WTC11 (cell line): ENCODE measurements at regions not wholly inside any gene's neighbourhood (a gene's known extent, or its start where the extent isn't known, plus 50 kb on each side); places are given as distances from the start of the nearest gene placed in this dataset.

Source experiments
- ATAC-seq: fragments of 200-7000 bp; cut with Tn5 transposase; 2 replicates; pipeline ENCODE4 v1.10.0; 2021; ENCODE audit warnings: mild to moderate bottlenecking, moderate library complexity
- CTCF ChIA-PET: fragments of 300-600 bp; sonication (Branson Sonifier 250); formaldehyde crosslinking; loops from one replicate; lab custom pipeline; 2021; ENCODE audit warnings: antibody characterized with exemption; lab: Charles Lee
- POLR2A ChIA-PET: fragments of 350-600 bp; sonication (Branson Sonifier 250); formaldehyde crosslinking; loops from one replicate; lab custom pipeline; 2021; ENCODE audit warnings: antibody characterized with exemption; lab: Charles Lee
- DNase-seq: peaks from one replicate; pipeline ENCODE4 v3.0.0; 2021; ENCODE audit warnings: low spot score
- H3K27ac Mint-ChIP-seq: 2 replicates; pipeline ENCODE4 v1.8.0; 2021; ENCODE audit warnings: mixed read lengths
- H3K27me3 Mint-ChIP-seq: 2 replicates; pipeline ENCODE4 v1.8.0; 2021; ENCODE audit warnings: low read depth, mild to moderate bottlenecking, moderate library complexity, mixed read lengths
- H3K36me3 Mint-ChIP-seq: 2 replicates; pipeline ENCODE4 v1.8.0; 2021; ENCODE audit warnings: mixed read lengths
- H3K4me1 Mint-ChIP-seq: 2 replicates; pipeline ENCODE4 v1.8.0; 2022; ENCODE audit warnings: mixed read lengths
- H3K4me3 Mint-ChIP-seq: 2 replicates; pipeline ENCODE4 v1.8.0; 2021; ENCODE audit warnings: mild to moderate bottlenecking, moderate library complexity, mixed read lengths
- H3K9me3 Mint-ChIP-seq: 2 replicates; pipeline ENCODE4 v1.8.0; 2021; ENCODE audit warnings: mixed read lengths
- CREB1 ChIP-seq: sonication (generic); formaldehyde crosslinking; IDR thresholded peaks from 2 replicates; pipeline ENCODE4 v1.8.0; 2023; ENCODE audit warnings: mild to moderate bottlenecking, missing genetic modification reagents
- E2F1 ChIP-seq: sonication (generic); formaldehyde crosslinking; IDR thresholded peaks from 2 replicates; pipeline ENCODE4 v1.8.0; 2022; ENCODE audit warnings: mild to moderate bottlenecking, missing genetic modification reagents
- ESRRA ChIP-seq: sonication (generic); formaldehyde crosslinking; IDR thresholded peaks from 2 replicates; pipeline ENCODE4 v1.8.1; 2022; ENCODE audit warnings: mild to moderate bottlenecking, missing genetic modification reagents, borderline replicate concordance
- GABPB1 ChIP-seq: sonication (generic); formaldehyde crosslinking; IDR thresholded peaks from 2 replicates; pipeline ENCODE4 v1.8.1; 2023; ENCODE audit warnings: mild to moderate bottlenecking, missing genetic modification reagents
- MXD4 ChIP-seq: fragments of 250-450 bp; sonication (Bioruptor Pico); IDR thresholded peaks from 2 replicates; pipeline ENCODE4 v1.8.0; 2021; ENCODE audit warnings: mild to moderate bottlenecking, moderate library complexity, borderline replicate concordance
- NFATC4 ChIP-seq: fragments of 250-450 bp; sonication (Bioruptor Pico); IDR thresholded peaks from 2 replicates; pipeline ENCODE4 v1.9.0; 2021; ENCODE audit warnings: mild to moderate bottlenecking
- NFYB ChIP-seq: sonication (generic); formaldehyde crosslinking; conservative IDR thresholded peaks from 2 replicates; pipeline ENCODE4 v1.8.0; 2022; ENCODE audit warnings: low read depth, missing genetic modification reagents
- PRRX2 ChIP-seq: fragments of 250-450 bp; sonication (Bioruptor Pico); IDR thresholded peaks from 2 replicates; pipeline ENCODE4 v1.8.0; 2021; ENCODE audit warnings: mild to moderate bottlenecking
- SMAD4 ChIP-seq: sonication (generic); formaldehyde crosslinking; IDR thresholded peaks from 2 replicates; pipeline ENCODE4 v1.8.0; 2022; ENCODE audit warnings: mild to moderate bottlenecking, missing genetic modification reagents
- ZMAT4 ChIP-seq: fragments of 250-450 bp; sonication (Bioruptor Pico); IDR thresholded peaks from 2 replicates; pipeline ENCODE4 v1.9.0; 2021; ENCODE audit warnings: mild to moderate bottlenecking
- ZNF281 ChIP-seq: sonication (generic); formaldehyde crosslinking; IDR thresholded peaks from 2 replicates; pipeline ENCODE4 v1.8.0; 2023; ENCODE audit warnings: mild to moderate bottlenecking, missing genetic modification reagents
- ZNF423 ChIP-seq: fragments of 250-450 bp; sonication (Bioruptor Pico); IDR thresholded peaks from 2 replicates; pipeline ENCODE4 v2.1.2; 2022; ENCODE audit warnings: mild to moderate bottlenecking, moderate library complexity
- TF ChIP-seq, protein P1 (sequence below): fragments of 200-600 bp; IDR thresholded peaks from 2 replicates; pipeline ENCODE4 v1.8.0; 2022; ENCODE audit warnings: antibody characterized with exemption
- TF ChIP-seq, protein P2 (sequence below): sonication (generic); formaldehyde crosslinking; IDR thresholded peaks from 2 replicates; pipeline ENCODE4 v1.8.0; 2023; ENCODE audit warnings: missing genetic modification reagents
- TF ChIP-seq, protein P3 (sequence below): sonication (generic); formaldehyde crosslinking; IDR thresholded peaks from 2 replicates; pipeline ENCODE4 v1.8.0; 2023; ENCODE audit warnings: missing genetic modification reagents, mild to moderate bottlenecking, borderline replicate concordance

GRCh38 chr15:87661454-87662355, 594.8 kb downstream of the NTRK3 start:
- no peaks in the 10 kb centered on the region for H3K4me1 Mint-ChIP-seq
- no peak overlapping the region for H3K27ac Mint-ChIP-seq
- POLR2A ChIA-PET, result no interaction called here
- CTCF ChIA-PET, result no interaction called here
- no peaks in the 10 kb centered on the region for H3K27me3 Mint-ChIP-seq
- peaks cover 30% of the 10 kb centered on the region for H3K9me3 Mint-ChIP-seq
- TF ChIP-seq, protein P1, sequence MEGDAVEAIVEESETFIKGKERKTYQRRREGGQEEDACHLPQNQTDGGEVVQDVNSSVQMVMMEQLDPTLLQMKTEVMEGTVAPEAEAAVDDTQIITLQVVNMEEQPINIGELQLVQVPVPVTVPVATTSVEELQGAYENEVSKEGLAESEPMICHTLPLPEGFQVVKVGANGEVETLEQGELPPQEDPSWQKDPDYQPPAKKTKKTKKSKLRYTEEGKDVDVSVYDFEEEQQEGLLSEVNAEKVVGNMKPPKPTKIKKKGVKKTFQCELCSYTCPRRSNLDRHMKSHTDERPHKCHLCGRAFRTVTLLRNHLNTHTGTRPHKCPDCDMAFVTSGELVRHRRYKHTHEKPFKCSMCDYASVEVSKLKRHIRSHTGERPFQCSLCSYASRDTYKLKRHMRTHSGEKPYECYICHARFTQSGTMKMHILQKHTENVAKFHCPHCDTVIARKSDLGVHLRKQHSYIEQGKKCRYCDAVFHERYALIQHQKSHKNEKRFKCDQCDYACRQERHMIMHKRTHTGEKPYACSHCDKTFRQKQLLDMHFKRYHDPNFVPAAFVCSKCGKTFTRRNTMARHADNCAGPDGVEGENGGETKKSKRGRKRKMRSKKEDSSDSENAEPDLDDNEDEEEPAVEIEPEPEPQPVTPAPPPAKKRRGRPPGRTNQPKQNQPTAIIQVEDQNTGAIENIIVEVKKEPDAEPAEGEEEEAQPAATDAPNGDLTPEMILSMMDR, result no peak
- TF ChIP-seq GABPB1 (CRISPR knock-in tag), result no peak
- ATAC-seq, result no peak
- H3K4me3 Mint-ChIP-seq, result no peak overlapping the region
- H3K36me3 Mint-ChIP-seq, result peaks cover 13% of the 10 kb centered on the region
- no peak for DNase-seq

DNA sequence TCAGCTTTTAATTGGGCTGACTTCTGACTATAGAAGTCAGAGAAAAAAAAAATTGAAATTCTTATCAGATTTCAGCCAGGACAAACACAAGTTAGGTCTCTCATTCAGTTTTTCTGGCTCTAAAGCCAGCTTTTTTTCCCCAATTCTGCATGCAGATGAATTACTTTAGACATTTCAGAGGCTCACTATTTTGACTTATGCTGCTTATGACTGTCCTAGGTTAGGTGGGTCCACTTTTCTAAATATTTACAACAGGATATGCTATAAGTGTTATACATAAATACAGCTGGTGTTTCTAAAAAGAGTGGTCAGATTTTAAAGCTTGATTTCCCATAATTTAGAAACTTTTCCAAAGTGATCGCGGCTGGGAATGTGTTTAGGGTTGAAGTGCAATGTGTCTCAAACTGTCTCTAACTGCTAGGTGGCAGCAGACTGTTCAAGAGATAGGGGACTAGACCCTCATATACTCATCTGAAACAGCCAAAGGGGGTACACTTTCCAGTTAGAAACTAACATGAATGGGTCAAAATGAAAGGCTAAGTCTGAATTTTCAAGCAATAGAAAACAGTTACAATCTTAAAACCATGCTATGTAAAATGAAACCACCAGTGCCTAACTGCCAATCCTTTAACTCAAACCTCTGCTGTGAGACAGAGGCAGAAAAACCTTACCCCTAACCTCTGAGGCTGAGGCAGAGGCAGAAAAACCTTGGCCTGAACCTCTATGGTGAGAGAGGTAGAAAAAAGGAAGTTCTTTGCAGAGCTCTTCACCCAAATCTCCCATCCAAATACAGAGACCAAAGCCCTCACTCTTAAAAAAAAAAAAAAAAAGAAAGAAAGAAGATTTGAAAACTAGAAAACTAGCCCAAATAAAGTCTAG, 596.0 kb downstream of the NTRK3 start:
- H3K9me3 Mint-ChIP-seq, result peaks cover 24% of the 10 kb centered on the region
- ATAC-seq (peak; percentile 59; the same call in 1 of the 2 replicates), DNase-seq (no peak)
- no peak overlapping the region for H3K27ac Mint-ChIP-seq
- TF ChIP-seq SMAD4 (CRISPR knock-in tag), result no peak
- TF ChIP-seq ZNF281 (CRISPR knock-in tag), result no peak
- ChIA-PET CTCF (no interaction called here), POLR2A (no interaction called here)
- H3K36me3 Mint-ChIP-seq, result peaks cover 10% of the 10 kb centered on the region; the same call in 1 of the 2 replicates
- H3K4me3 Mint-ChIP-seq, result no peak overlapping the region
- no peaks in the 10 kb centered on the region for H3K4me1 Mint-ChIP-seq
- no peaks in the 10 kb centered on the region for H3K27me3 Mint-ChIP-seq

GRCh38 chr15:87656372-87656771, 600.2 kb downstream of the NTRK3 start:
- H3K9me3 Mint-ChIP-seq, result no peaks in the 10 kb centered on the region
- no peaks in the 10 kb centered on the region for H3K27me3 Mint-ChIP-seq
- H3K36me3 Mint-ChIP-seq, result no peaks in the 10 kb centered on the region
- no peak overlapping the region for H3K27ac Mint-ChIP-seq
- no peak overlapping the region for H3K4me3 Mint-ChIP-seq
- no peaks in the 10 kb centered on the region for H3K4me1 Mint-ChIP-seq
- DNase-seq, result no peak
- ChIA-PET POLR2A (no interaction called here), CTCF (no interaction called here)
- no peak for ATAC-seq
- TF ChIP-seq E2F1 (CRISPR knock-in tag), result no peak

DNA sequence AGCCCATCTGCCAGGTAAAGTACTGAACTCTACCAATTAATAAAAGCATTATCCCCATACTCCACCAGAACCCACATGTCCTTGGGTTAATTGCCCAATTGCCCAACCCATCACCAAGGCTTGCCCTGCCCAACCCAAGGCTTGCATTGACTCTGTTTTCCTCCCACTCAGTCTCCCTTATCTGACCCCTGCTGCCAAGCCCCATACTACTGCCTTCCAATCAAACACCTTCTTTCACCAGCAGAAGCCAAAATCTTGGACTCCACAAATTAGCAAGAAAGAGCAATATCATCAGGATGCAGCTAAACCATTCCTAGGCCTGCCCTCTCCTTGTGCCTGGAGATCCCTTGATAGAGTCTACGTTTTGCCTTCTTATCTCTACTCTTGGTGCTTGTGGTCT, 602.9 kb downstream of the NTRK3 start:
- Mint-ChIP-seq H3K4me1 (no peaks in the 10 kb centered on the region), H3K4me3 (no peak overlapping the region), H3K27me3 (no peaks in the 10 kb centered on the region), H3K9me3 (no peaks in the 10 kb centered on the region), H3K27ac (no peak overlapping the region), H3K36me3 (no peaks in the 10 kb centered on the region)
- ATAC-seq, result no peak
- ChIA-PET CTCF (no interaction called here), POLR2A (no interaction called here)
- no peak for DNase-seq
- TF ChIP-seq ZNF423 (no peak), PRRX2 (CRISPR knock-in tag) (no peak), NFYB (CRISPR knock-in tag) (no peak), NFATC4 (CRISPR knock-in tag) (no peak), CREB1 (CRISPR knock-in tag) (no peak), ESRRA (no peak), MXD4 (CRISPR knock-in tag) (no peak), ZMAT4 (CRISPR knock-in tag) (no peak)
- TF ChIP-seq, protein P2, sequence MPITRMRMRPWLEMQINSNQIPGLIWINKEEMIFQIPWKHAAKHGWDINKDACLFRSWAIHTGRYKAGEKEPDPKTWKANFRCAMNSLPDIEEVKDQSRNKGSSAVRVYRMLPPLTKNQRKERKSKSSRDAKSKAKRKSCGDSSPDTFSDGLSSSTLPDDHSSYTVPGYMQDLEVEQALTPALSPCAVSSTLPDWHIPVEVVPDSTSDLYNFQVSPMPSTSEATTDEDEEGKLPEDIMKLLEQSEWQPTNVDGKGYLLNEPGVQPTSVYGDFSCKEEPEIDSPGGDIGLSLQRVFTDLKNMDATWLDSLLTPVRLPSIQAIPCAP (CRISPR knock-in tag), result no peak
- TF ChIP-seq, protein P3, sequence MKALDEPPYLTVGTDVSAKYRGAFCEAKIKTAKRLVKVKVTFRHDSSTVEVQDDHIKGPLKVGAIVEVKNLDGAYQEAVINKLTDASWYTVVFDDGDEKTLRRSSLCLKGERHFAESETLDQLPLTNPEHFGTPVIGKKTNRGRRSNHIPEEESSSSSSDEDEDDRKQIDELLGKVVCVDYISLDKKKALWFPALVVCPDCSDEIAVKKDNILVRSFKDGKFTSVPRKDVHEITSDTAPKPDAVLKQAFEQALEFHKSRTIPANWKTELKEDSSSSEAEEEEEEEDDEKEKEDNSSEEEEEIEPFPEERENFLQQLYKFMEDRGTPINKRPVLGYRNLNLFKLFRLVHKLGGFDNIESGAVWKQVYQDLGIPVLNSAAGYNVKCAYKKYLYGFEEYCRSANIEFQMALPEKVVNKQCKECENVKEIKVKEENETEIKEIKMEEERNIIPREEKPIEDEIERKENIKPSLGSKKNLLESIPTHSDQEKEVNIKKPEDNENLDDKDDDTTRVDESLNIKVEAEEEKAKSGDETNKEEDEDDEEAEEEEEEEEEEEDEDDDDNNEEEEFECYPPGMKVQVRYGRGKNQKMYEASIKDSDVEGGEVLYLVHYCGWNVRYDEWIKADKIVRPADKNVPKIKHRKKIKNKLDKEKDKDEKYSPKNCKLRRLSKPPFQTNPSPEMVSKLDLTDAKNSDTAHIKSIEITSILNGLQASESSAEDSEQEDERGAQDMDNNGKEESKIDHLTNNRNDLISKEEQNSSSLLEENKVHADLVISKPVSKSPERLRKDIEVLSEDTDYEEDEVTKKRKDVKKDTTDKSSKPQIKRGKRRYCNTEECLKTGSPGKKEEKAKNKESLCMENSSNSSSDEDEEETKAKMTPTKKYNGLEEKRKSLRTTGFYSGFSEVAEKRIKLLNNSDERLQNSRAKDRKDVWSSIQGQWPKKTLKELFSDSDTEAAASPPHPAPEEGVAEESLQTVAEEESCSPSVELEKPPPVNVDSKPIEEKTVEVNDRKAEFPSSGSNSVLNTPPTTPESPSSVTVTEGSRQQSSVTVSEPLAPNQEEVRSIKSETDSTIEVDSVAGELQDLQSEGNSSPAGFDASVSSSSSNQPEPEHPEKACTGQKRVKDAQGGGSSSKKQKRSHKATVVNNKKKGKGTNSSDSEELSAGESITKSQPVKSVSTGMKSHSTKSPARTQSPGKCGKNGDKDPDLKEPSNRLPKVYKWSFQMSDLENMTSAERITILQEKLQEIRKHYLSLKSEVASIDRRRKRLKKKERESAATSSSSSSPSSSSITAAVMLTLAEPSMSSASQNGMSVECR (CRISPR knock-in tag), result no peak
